Mammary epithelial cell (primary cell): ENCODE measurements at regions not wholly inside any gene's neighbourhood (a gene's known extent, or its start where the extent isn't known, plus 50 kb on each side); places are given as distances from the start of the nearest gene placed in this dataset.

Source experiments
- EZH2 ChIP-seq: IDR thresholded peaks from 2 replicates; pipeline ENCODE4 v1.6.1; 2012; ENCODE audit warnings: low read length, inconsistent platforms, borderline replicate concordance
- TF ChIP-seq, protein P1 (sequence below), 2 donors: IDR thresholded peaks in 1 of 2; conservative IDR thresholded peaks in 1 of 2; 2 replicates each; pipeline ENCODE4 v1.5.1; 2011 to 2012; ENCODE audit warnings: inconsistent platforms in 2 of 2, low read length in 2 of 2, mild to moderate bottlenecking in 2 of 2, control low read depth in 1 of 2, low read depth in 1 of 2; ENCODE audit not compliant: insufficient read depth in 1 of 2; ENCODE audit errors: extremely low read depth in 1 of 2

DNA sequence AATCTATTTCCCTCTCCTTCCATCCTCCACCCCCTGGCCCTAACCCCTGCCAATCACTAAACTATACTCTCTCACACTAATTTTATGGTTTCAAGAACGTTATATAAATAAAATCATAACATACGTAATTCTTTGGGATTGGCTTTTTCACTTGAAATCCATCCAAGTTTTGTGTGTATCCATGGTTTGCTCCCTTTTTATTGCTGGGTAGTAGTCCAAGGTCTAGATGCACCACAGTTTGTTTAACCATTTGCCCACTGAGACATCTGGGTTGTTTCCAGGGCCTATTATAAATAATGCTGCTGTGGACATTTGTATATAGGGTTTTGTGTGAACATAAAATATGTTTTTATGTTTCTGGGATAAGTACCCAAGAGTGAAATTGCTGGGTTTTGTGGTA is 61.4 kb downstream of the TEX35 start:
- TF ChIP-seq, protein P1, sequence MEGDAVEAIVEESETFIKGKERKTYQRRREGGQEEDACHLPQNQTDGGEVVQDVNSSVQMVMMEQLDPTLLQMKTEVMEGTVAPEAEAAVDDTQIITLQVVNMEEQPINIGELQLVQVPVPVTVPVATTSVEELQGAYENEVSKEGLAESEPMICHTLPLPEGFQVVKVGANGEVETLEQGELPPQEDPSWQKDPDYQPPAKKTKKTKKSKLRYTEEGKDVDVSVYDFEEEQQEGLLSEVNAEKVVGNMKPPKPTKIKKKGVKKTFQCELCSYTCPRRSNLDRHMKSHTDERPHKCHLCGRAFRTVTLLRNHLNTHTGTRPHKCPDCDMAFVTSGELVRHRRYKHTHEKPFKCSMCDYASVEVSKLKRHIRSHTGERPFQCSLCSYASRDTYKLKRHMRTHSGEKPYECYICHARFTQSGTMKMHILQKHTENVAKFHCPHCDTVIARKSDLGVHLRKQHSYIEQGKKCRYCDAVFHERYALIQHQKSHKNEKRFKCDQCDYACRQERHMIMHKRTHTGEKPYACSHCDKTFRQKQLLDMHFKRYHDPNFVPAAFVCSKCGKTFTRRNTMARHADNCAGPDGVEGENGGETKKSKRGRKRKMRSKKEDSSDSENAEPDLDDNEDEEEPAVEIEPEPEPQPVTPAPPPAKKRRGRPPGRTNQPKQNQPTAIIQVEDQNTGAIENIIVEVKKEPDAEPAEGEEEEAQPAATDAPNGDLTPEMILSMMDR (conservative IDR thresholded peaks at IDR 0.05 in 1 of 2, IDR thresholded peaks at IDR 0.05 in 1 of 2; ENCODE audit: extremely low read depth in 1 of 2, insufficient read depth in 1 of 2, low read depth in 1 of 2, low read length in 2 of 2) = no peak
- TF ChIP-seq EZH2 = no peak
